HL-60 (cell line): ENCODE measurements at regions not wholly inside any gene's neighbourhood (a gene's known extent, or its start where the extent isn't known, plus 50 kb on each side); places are given as distances from the start of the nearest gene placed in this dataset.

Experiments used
- DNase-seq, 2 experiments: peaks; one replicate each; pipeline ENCODE4 v3.0.0-alpha.2; 2010 to 2020; ENCODE audit warnings: low read depth in 1 of 2, low spot score in 1 of 2
- H3K27ac ChIP-seq: fragments of 250-450 bp; sonication (Bioruptor Pico); replicated peaks from 2 replicates; pipeline ENCODE4 v1.5.1; 2020; ENCODE audit warnings: mild to moderate bottlenecking, moderate library complexity
- H3K27me3 ChIP-seq: fragments of 250-450 bp; sonication (Bioruptor Pico); 2 replicates; pipeline ENCODE4 v1.5.1; 2021; ENCODE audit warnings: mild to moderate bottlenecking, moderate library complexity; ENCODE audit not compliant: insufficient read depth, poor library complexity, severe bottlenecking
- H3K4me3 ChIP-seq: replicated peaks from 2 replicates; pipeline ENCODE4 v1.5.1; 2011; ENCODE audit warnings: mild to moderate bottlenecking, control low read depth, low read length; ENCODE audit not compliant: insufficient read depth
- GABPA ChIP-seq: IDR thresholded peaks from 2 replicates; pipeline ENCODE4 v1.6.1; 2012; ENCODE audit warnings: low read depth
- POLR2AphosphoS5 ChIP-seq: IDR thresholded peaks from 2 replicates; pipeline ENCODE4 v1.6.1; 2012; ENCODE audit warnings: low read depth
- SPI1 ChIP-seq: IDR thresholded peaks from 2 replicates; pipeline ENCODE4 v1.6.1; 2012; ENCODE audit warnings: low read depth, mild to moderate bottlenecking, borderline replicate concordance
- TF ChIP-seq, protein P1 (sequence below): IDR thresholded peaks from 2 replicates; pipeline ENCODE4 v1.6.1; 2012; ENCODE audit warnings: low read depth; ENCODE audit not compliant: insufficient replicate concordance
- TF ChIP-seq, protein P2 (sequence below): IDR thresholded peaks from one replicate; pipeline ENCODE4 v1.5.1; 2011; ENCODE audit warnings: low read length, control low read depth, inconsistent platforms; ENCODE audit not compliant: insufficient read depth

GRCh38 chr14:56474419-56475022 lies 105.1 kb upstream of the TMEM260 start:
- TF ChIP-seq GABPA = no peak
- TF ChIP-seq POLR2AphosphoS5 = no peak
- TF ChIP-seq, protein P1, sequence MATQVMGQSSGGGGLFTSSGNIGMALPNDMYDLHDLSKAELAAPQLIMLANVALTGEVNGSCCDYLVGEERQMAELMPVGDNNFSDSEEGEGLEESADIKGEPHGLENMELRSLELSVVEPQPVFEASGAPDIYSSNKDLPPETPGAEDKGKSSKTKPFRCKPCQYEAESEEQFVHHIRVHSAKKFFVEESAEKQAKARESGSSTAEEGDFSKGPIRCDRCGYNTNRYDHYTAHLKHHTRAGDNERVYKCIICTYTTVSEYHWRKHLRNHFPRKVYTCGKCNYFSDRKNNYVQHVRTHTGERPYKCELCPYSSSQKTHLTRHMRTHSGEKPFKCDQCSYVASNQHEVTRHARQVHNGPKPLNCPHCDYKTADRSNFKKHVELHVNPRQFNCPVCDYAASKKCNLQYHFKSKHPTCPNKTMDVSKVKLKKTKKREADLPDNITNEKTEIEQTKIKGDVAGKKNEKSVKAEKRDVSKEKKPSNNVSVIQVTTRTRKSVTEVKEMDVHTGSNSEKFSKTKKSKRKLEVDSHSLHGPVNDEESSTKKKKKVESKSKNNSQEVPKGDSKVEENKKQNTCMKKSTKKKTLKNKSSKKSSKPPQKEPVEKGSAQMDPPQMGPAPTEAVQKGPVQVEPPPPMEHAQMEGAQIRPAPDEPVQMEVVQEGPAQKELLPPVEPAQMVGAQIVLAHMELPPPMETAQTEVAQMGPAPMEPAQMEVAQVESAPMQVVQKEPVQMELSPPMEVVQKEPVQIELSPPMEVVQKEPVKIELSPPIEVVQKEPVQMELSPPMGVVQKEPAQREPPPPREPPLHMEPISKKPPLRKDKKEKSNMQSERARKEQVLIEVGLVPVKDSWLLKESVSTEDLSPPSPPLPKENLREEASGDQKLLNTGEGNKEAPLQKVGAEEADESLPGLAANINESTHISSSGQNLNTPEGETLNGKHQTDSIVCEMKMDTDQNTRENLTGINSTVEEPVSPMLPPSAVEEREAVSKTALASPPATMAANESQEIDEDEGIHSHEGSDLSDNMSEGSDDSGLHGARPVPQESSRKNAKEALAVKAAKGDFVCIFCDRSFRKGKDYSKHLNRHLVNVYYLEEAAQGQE = no peak
- TF ChIP-seq, protein P2, sequence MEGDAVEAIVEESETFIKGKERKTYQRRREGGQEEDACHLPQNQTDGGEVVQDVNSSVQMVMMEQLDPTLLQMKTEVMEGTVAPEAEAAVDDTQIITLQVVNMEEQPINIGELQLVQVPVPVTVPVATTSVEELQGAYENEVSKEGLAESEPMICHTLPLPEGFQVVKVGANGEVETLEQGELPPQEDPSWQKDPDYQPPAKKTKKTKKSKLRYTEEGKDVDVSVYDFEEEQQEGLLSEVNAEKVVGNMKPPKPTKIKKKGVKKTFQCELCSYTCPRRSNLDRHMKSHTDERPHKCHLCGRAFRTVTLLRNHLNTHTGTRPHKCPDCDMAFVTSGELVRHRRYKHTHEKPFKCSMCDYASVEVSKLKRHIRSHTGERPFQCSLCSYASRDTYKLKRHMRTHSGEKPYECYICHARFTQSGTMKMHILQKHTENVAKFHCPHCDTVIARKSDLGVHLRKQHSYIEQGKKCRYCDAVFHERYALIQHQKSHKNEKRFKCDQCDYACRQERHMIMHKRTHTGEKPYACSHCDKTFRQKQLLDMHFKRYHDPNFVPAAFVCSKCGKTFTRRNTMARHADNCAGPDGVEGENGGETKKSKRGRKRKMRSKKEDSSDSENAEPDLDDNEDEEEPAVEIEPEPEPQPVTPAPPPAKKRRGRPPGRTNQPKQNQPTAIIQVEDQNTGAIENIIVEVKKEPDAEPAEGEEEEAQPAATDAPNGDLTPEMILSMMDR = peak; percentile 78
- TF ChIP-seq SPI1 = no peak
- Histone ChIP-seq H3K27ac (no peak overlapping the region), H3K4me3 (no peak overlapping the region), H3K27me3 (peaks cover 4% of the 10 kb centered on the region)
- DNase-seq = peak in 1 of 2 experiments; percentile 28

- peak in 1 of 2 experiments; percentile 7 for DNase-seq
- no peak overlapping the region for H3K27ac ChIP-seq
Observed at GRCh38 chr14:56482310-56482911, 97.2 kb upstream of the TMEM260 start.

GRCh38 chr14:56487090-56487667 lies 92.4 kb upstream of the TMEM260 start:
- Histone ChIP-seq H3K27ac (no peak overlapping the region), H3K27me3 (peaks cover 2% of the 10 kb centered on the region), H3K4me3 (no peak overlapping the region)
- TF ChIP-seq, protein P1 = no peak
- TF ChIP-seq POLR2AphosphoS5 (no peak), GABPA (no peak)
- TF ChIP-seq, protein P2 = no peak
- DNase-seq = no peak

More at GRCh38 chr14:56482310-56482911, 97.2 kb upstream of the TMEM260 start:
- peaks cover 10% of the 10 kb centered on the region for H3K27me3 ChIP-seq
- H3K4me3 ChIP-seq = no peak overlapping the region
- TF ChIP-seq, protein P2 = no peak
- TF ChIP-seq SPI1 (no peak), POLR2AphosphoS5 (no peak), GABPA (no peak)
- TF ChIP-seq, protein P1 = no peak
